Spleen (tissue), 11 donors: ENCODE measurements at regions not wholly inside any gene's neighbourhood (a gene's known extent, or its start where the extent isn't known, plus 50 kb on each side); places are given as distances from the start of the nearest gene placed in this dataset.
"Not testable (repeated sequence)": the region's sequence is repeated elsewhere in the genome, so short reads cannot be mapped to it uniquely, and the experiment has no call there.

Experiments
- DNase-seq: peaks from one replicate; pipeline ENCODE4 v3.0.0-alpha.2; 2020
- H3K27ac ChIP-seq, 8 donors: fragments of 200-600 bp; sonication (generic) in 7 of 8; 1 replicate in 4 of 8; 2 replicates in 4 of 8; pipeline versions ENCODE4 v1.5.0 to v1.8.0; 2016 to 2021; ENCODE audit warnings: inconsistent platforms in 4 of 8, mild to moderate bottlenecking in 4 of 8, moderate library complexity in 1 of 8
- H3K27me3 ChIP-seq, 7 donors: fragments of 200-600 bp; sonication (generic) in 6 of 7; replicated peaks in 1 of 7; 1 replicate in 4 of 7; 2 replicates in 3 of 7; pipeline versions ENCODE4 v1.5.0 to v1.8.0; 2016 to 2021; ENCODE audit warnings: inconsistent platforms in 3 of 7, mild to moderate bottlenecking in 1 of 7
- H3K36me3 ChIP-seq, 6 donors: fragments of 200-600 bp; sonication (generic) in 5 of 6; 1 replicate in 4 of 6; 2 replicates in 2 of 6; pipeline versions ENCODE4 v1.5.0 to v1.8.0; 2016 to 2021; ENCODE audit warnings: inconsistent platforms in 2 of 6
- H3K4me1 ChIP-seq, 6 donors: fragments of 200-600 bp; sonication (generic) in 5 of 6; 1 replicate in 3 of 6; 2 replicates in 3 of 6; pipeline versions ENCODE4 v1.5.0 to v1.8.0; 2016 to 2021; ENCODE audit warnings: inconsistent platforms in 3 of 6
- H3K4me3 ChIP-seq, 8 donors: fragments of 200-600 bp; sonication (generic) in 7 of 8; 1 replicate in 4 of 8; 2 replicates in 4 of 8; pipeline versions ENCODE4 v1.5.0 to v1.8.0; 2016 to 2021; ENCODE audit warnings: inconsistent platforms in 4 of 8, mild to moderate bottlenecking in 4 of 8, moderate library complexity in 2 of 8
- H3K9me3 ChIP-seq, 8 donors: fragments of 200-600 bp; sonication (generic) in 7 of 8; 1 replicate in 4 of 8; 2 replicates in 4 of 8; pipeline versions ENCODE4 v1.5.0 to v1.8.0; 2016 to 2021; ENCODE audit warnings: inconsistent platforms in 4 of 8
- CTCF ChIP-seq, 11 experiments: fragments of 200-600 bp in 7 of 11; fragments of 450-650 bp in 4 of 11; sonication (generic) in 4 of 11; IDR thresholded peaks in 8 of 11; conservative IDR thresholded peaks in 3 of 11; 1 replicate in 7 of 11; 2 replicates in 4 of 11; pipeline versions ENCODE4 v1.4.0 to v1.8.0; 2016 to 2021; ENCODE audit warnings: antibody characterized with exemption in 11 of 11, inconsistent platforms in 4 of 11, mild to moderate bottlenecking in 1 of 11
- POLR2A ChIP-seq, 3 donors: fragments of 450-650 bp; IDR thresholded peaks; one replicate each; pipeline ENCODE4 v1.5.1; 2017; ENCODE audit warnings: antibody characterized with exemption in 3 of 3, mild to moderate bottlenecking in 1 of 3
- POLR2AphosphoS5 ChIP-seq, 3 donors: sonication (generic); formaldehyde crosslinking; IDR thresholded peaks; one replicate each; pipeline ENCODE4 v1.5.1; 2017; ENCODE audit warnings: antibody characterized with exemption in 3 of 3
- WGBS, 5 donors: extraction: QIAGEN DNeasy Blood & Tissue Kit in 3 of 5; methylation state at CpG; one replicate each; pipeline versions ENCODE4 v1.1.5 to v1.1.7; 2013 to 2018; 5-methylcytosine and 5-hydroxymethylcytosine counted together
- intact Hi-C: fragments of 100-400 bp; cut with DNase I; formaldehyde crosslinking; loops from one replicate; pipeline ENCODE4 v1.15.0; 2023; ENCODE audit warnings: low total_unique reads
- donor health status: healthy with polysubstance abuse.
- donor health status: DM: no; HTN: no; CAD: no; lungs with moderate emphysema.
- donor health status: DM: no; HTN: no; CAD: no.
- donor health status: Bipolar disorder and iron deficiency.
- donor health status: healthy.
- donor health status: DM: no; HTN: no; CAD: no.
- donor health status: DM: yes; HTN: yes; CAD: no.

GRCh38 chr1:228796945-228797344 is 61.7 kb downstream of the RHOU start:
- H3K36me3 ChIP-seq, intact Hi-C loops, H3K9me3 ChIP-seq, H3K27me3 ChIP-seq, H3K27ac ChIP-seq, H3K4me3 ChIP-seq, DNase-seq: not testable (repeated sequence)
- H3K4me1 ChIP-seq: peaks cover 0 to 28% (median 12%) of the 10 kb centered on the region in 6 donors
- 61 to 77% (median 68%) methylated on average over 7 of the region's 7 CpGs for WGBS, 5 donors

- 64 to 85% (median 77%) methylated on average over 2 of the region's 2 CpGs for WGBS, 5 donors
- DNase-seq: no peak
- intact Hi-C loops: no loop called here
- H3K27me3 ChIP-seq: no peaks in the 10 kb centered on the region
- no peak overlapping the region for H3K4me3 ChIP-seq
- TF ChIP-seq POLR2A (IDR thresholded peaks at IDR 0.05) (no peak), CTCF (IDR thresholded peaks at IDR 0.05 in 8 of 11, conservative IDR thresholded peaks at IDR 0.05 in 3 of 11) (no peak), POLR2AphosphoS5 (IDR thresholded peaks at IDR 0.05) (no peak)
- H3K4me1 ChIP-seq: peaks cover 0 to 18% (median 6%) of the 10 kb centered on the region in 6 donors
- H3K27ac ChIP-seq: no peak overlapping the region
- peaks cover 0 to 6% (median 0%) of the 10 kb centered on the region in 8 donors for H3K9me3 ChIP-seq
- no peaks in the 10 kb centered on the region for H3K36me3 ChIP-seq
Measured at GRCh38 chr1:228798035-228798434, 62.8 kb downstream of the RHOU start.

GRCh38 chr1:228798548-228798947 is 63.3 kb downstream of the RHOU start:
- 74 to 83% (median 76%) methylated on average over 5 of the region's 5 CpGs for WGBS, 5 donors
- Histone ChIP-seq H3K36me3 (no peaks in the 10 kb centered on the region), H3K4me1 (peaks cover 0 to 13% (median 5%) of the 10 kb centered on the region in 6 donors), H3K27me3 (no peaks in the 10 kb centered on the region), H3K4me3 (no peak overlapping the region), H3K9me3 (peaks cover 0 to 6% (median 0%) of the 10 kb centered on the region in 8 donors), H3K27ac (no peak overlapping the region)
- TF ChIP-seq POLR2AphosphoS5 (IDR thresholded peaks at IDR 0.05): no peak
- no peak for DNase-seq
- intact Hi-C loops: no loop called here

DNA sequence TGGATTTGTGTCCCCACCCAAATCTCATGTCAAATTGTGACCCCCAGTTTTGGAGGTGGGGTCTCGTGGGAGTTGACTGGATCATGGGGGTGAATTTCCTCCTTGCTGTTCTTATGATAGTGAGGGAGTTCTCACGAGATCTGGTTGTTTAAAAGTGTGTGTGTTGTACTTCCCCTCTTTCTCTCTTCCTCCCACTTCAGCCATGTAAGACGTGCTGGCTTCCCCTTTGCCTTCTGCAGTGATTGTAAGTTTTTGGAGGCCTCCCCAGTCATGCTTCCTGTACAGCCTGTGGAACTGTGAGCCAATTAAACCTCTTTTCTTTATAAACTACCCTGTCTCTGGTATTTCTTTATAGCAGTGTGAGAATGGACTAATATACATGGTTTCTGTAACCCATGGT is 64.6 kb downstream of the RHOU start:
- 22 to 33% (median 29%) methylated on average over 3 of the region's 3 CpGs for WGBS, 5 donors
- Histone ChIP-seq H3K4me1 (peaks cover 2 to 18% (median 5%) of the 10 kb centered on the region in 6 donors), H3K36me3 (no peaks in the 10 kb centered on the region), H3K9me3 (peaks cover 0 to 6% (median 0%) of the 10 kb centered on the region in 8 donors), H3K27ac (no peak overlapping the region), H3K4me3 (no peak overlapping the region), H3K27me3 (no peaks in the 10 kb centered on the region)
- no peak for DNase-seq
- intact Hi-C loops: no loop called here
- TF ChIP-seq CTCF (IDR thresholded peaks at IDR 0.05 in 8 of 11, conservative IDR thresholded peaks at IDR 0.05 in 3 of 11) (no peak), POLR2AphosphoS5 (IDR thresholded peaks at IDR 0.05) (no peak), POLR2A (IDR thresholded peaks at IDR 0.05) (no peak)

DNA sequence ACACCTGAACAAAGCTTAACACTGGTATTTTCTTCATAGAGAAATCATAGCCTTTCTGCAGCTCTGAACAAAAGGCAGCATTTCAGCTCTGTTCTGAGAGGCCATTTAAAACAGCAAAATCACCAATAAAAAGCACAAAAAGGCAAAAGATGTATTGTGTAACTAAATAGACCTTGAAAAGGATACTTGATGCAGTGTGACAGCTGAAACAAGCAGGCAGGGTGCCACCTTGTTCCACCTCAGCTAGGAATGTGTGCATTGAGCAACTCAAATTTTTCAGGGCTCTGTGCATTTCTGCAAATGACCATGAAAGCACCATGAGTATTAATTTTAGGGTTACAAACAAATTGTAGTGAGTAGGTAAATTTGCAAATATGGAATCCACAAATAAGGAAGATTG is 65.8 kb downstream of the RHOU start:
- peaks cover 0 to 6% (median 0%) of the 10 kb centered on the region in 8 donors for H3K9me3 ChIP-seq
- peaks cover 3 to 27% (median 13%) of the 10 kb centered on the region in 6 donors for H3K4me1 ChIP-seq
- H3K27ac ChIP-seq: no peak overlapping the region
- no peaks in the 10 kb centered on the region for H3K27me3 ChIP-seq
- TF ChIP-seq POLR2A (IDR thresholded peaks at IDR 0.05) (no peak), POLR2AphosphoS5 (IDR thresholded peaks at IDR 0.05) (no peak), CTCF (IDR thresholded peaks at IDR 0.05 in 8 of 11, conservative IDR thresholded peaks at IDR 0.05 in 3 of 11) (no peak)
- intact Hi-C loops: no loop called here
- no peak for DNase-seq
- no peak overlapping the region for H3K4me3 ChIP-seq
- H3K36me3 ChIP-seq: no peaks in the 10 kb centered on the region
